RWPE2 (cell line): ENCODE measurements at regions not wholly inside any gene's neighbourhood (a gene's known extent, or its start where the extent isn't known, plus 50 kb on each side); places are given as distances from the start of the nearest gene placed in this dataset.
"Not testable (repeated sequence)": the region's sequence is repeated elsewhere in the genome, so short reads cannot be mapped to it uniquely, and the experiment has no call there.

Source experiments
- ATAC-seq: fragments of 200-7000 bp; cut with Tn5 transposase; 3 replicates; pipeline ENCODE4 v1.9.1; 2021; ENCODE audit warnings: low read depth
- DNase-seq: peaks from one replicate; pipeline ENCODE4 v3.0.0-alpha.2; 2020; ENCODE audit warnings: low spot score
- H3K27ac ChIP-seq: fragments of 450-650 bp; 2 replicates; pipeline ENCODE4 v1.5.1; 2017; ENCODE audit warnings: mild to moderate bottlenecking; ENCODE audit not compliant: poor library complexity, severe bottlenecking
- H3K27me3 ChIP-seq: fragments of 250-450 bp; sonication (Bioruptor Pico); 2 replicates; pipeline ENCODE4 v1.5.1; 2021; ENCODE audit warnings: mild to moderate bottlenecking, moderate library complexity; ENCODE audit not compliant: insufficient read depth, poor library complexity, severe bottlenecking
- H3K36me3 ChIP-seq: fragments of 250-450 bp; sonication (Bioruptor Pico); 2 replicates; pipeline ENCODE4 v1.5.1; 2020; ENCODE audit warnings: low read depth, mild to moderate bottlenecking, moderate library complexity
- H3K4me1 ChIP-seq: fragments of 250-450 bp; sonication (Bioruptor Pico); 2 replicates; pipeline ENCODE4 v1.5.1; 2021; ENCODE audit warnings: mild to moderate bottlenecking, moderate library complexity; ENCODE audit not compliant: insufficient read depth, poor library complexity, severe bottlenecking
- H3K4me3 ChIP-seq: fragments of 250-450 bp; sonication (Bioruptor Pico); 2 replicates; pipeline ENCODE4 v1.5.1; 2021; ENCODE audit warnings: mild to moderate bottlenecking, moderate library complexity; ENCODE audit not compliant: severe bottlenecking
- H3K9me3 ChIP-seq: fragments of 250-450 bp; sonication (Bioruptor Pico); 2 replicates; pipeline ENCODE4 v1.5.1; 2021; ENCODE audit warnings: mild to moderate bottlenecking, moderate library complexity; ENCODE audit not compliant: severe bottlenecking
- TF ChIP-seq, protein P1 (sequence below): fragments of 450-650 bp; IDR thresholded peaks from one replicate; pipeline ENCODE4 v1.5.1; 2017; ENCODE audit warnings: mild to moderate bottlenecking, moderate library complexity; ENCODE audit not compliant: poor library complexity, severe bottlenecking

DNA sequence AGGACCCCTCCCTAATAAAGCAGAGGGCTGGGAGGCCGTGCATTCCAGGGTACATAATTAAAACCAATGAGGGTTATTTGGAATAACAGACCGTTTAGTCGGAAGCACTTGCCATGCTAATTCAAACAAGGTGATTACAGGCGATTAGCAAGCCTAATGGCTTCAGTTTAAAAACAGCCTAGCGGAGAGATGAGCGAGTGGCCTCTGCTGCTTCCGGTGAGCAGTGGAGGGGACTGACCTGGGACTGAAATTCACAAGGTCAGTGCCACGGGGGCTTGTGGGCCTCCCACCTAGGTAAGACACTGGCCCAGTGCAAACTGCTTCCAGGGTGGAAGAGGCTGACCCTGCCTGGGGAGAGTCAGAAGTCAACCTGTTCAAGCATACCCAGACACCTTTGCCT, 56.8 kb upstream of the ALX4 start:
- Histone ChIP-seq H3K27ac (no peak overlapping the region), H3K4me3 (no peak overlapping the region), H3K27me3 (peaks cover 14% of the 10 kb centered on the region), H3K36me3 (no peaks in the 10 kb centered on the region), H3K9me3 (no peaks in the 10 kb centered on the region), H3K4me1 (no peaks in the 10 kb centered on the region)
- ATAC-seq (no peak), DNase-seq (no peak)
- TF ChIP-seq, protein P1, sequence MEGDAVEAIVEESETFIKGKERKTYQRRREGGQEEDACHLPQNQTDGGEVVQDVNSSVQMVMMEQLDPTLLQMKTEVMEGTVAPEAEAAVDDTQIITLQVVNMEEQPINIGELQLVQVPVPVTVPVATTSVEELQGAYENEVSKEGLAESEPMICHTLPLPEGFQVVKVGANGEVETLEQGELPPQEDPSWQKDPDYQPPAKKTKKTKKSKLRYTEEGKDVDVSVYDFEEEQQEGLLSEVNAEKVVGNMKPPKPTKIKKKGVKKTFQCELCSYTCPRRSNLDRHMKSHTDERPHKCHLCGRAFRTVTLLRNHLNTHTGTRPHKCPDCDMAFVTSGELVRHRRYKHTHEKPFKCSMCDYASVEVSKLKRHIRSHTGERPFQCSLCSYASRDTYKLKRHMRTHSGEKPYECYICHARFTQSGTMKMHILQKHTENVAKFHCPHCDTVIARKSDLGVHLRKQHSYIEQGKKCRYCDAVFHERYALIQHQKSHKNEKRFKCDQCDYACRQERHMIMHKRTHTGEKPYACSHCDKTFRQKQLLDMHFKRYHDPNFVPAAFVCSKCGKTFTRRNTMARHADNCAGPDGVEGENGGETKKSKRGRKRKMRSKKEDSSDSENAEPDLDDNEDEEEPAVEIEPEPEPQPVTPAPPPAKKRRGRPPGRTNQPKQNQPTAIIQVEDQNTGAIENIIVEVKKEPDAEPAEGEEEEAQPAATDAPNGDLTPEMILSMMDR: no peak

DNA sequence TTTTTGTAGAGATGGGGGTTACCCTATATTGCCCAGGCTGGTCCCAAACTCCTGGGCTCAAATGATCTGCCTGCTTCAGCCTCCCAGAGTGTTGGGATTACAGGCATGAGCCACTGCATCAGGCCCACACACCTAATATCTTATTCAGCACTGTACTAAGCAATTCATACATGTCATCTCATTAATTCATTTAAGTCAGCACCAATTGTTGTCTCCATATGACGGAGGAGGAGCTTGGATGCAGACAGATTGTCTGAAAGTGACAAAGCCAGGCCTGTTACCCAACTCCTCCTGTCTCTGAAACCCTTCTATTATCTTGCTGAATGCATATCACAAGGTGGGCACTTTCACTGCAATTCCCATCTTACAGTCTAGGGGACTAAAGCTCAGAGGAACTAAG, 57.5 kb upstream of the ALX4 start:
- H3K4me1 ChIP-seq: no peaks in the 10 kb centered on the region
- H3K27me3 ChIP-seq: peaks cover 7% of the 10 kb centered on the region
- TF ChIP-seq, protein P1: no peak
- no peak for ATAC-seq
- H3K27ac ChIP-seq: no peak overlapping the region
- no peak overlapping the region for H3K4me3 ChIP-seq
- no peaks in the 10 kb centered on the region for H3K36me3 ChIP-seq
- H3K9me3 ChIP-seq: no peaks in the 10 kb centered on the region
- no peak for DNase-seq

DNA sequence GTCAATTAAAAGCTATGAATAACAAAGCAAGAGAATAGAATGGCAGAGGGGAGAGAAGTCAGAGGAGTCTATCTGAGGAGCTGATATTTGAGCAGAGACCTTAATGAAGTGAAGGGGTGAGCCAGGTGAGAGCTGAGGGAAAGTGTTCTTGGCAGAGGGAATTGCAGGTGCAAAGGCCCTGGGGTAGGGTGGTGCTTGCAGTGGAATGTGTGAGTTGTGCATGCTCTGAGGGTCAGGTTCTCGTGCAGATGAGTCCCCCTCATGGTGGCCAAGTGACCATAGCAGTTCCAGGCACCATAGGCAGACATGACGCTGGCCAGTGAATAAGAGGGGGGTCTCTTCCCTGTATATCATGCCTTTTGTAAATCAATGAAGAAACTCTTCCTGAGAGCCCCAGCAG, 58.9 kb upstream of the ALX4 start:
- Histone ChIP-seq H3K4me3 (no peak overlapping the region), H3K9me3 (no peaks in the 10 kb centered on the region), H3K4me1 (no peaks in the 10 kb centered on the region), H3K27me3 (no peaks in the 10 kb centered on the region), H3K27ac (no peak overlapping the region), H3K36me3 (no peaks in the 10 kb centered on the region)
- DNase-seq: no peak
- TF ChIP-seq, protein P1: no peak
- ATAC-seq: no peak

DNA sequence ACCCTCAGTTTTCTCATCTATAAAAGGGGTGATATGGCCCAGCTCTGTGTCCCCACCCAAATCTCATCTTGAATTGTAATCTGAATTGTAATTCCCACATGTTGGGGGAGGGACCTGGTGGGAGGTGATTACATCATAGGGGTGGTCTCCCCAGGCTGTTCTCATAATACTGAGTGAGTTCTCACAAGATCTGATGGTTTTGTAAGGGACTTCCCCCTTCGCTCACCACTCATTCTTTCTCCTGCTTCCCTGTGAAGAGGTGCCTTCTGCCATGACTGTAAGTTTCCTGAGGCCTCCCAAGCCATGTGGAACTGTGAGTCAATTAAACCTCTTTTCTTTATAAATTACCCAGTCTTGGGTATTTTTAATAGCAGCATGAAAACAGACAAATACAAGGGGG, 61.1 kb upstream of the ALX4 start:
- H3K27me3 ChIP-seq, H3K9me3 ChIP-seq, H3K4me1 ChIP-seq, H3K36me3 ChIP-seq, DNase-seq, H3K27ac ChIP-seq, H3K4me3 ChIP-seq, ATAC-seq: not testable (repeated sequence)

DNA sequence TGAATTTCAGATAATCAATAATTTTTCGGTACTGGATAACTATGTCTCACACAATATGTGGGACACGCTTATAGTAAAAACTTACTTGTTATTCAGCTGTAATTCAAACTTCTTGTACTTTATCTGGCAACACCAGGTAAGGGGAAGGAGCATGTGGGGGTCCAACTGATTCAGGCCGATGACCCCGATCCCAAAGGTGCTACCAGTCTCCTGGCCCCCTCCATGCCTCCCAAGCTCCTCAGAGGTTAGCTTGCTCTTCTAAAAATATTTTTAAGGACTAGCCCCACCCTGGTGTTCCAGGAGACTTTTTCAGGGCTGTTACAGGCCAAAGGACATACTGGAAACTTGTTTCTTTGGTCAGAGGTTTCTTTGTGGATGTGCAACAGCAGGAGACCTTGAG, 61.8 kb upstream of the ALX4 start:
- Histone ChIP-seq H3K27ac (no peak overlapping the region), H3K9me3 (no peaks in the 10 kb centered on the region), H3K4me1 (no peaks in the 10 kb centered on the region), H3K4me3 (no peak overlapping the region), H3K36me3 (no peaks in the 10 kb centered on the region), H3K27me3 (no peaks in the 10 kb centered on the region)
- ATAC-seq: no peak
- DNase-seq: no peak
- TF ChIP-seq, protein P1: no peak
